CD14-positive monocyte (primary cell): ENCODE measurements at regions not wholly inside any gene's neighbourhood (a gene's known extent, or its start where the extent isn't known, plus 50 kb on each side); places are given as distances from the start of the nearest gene placed in this dataset.

ENCODE experiments used
- DNase-seq, 3 donors: peaks; one replicate each; pipeline ENCODE4 v3.0.0-alpha.2; 2011 to 2022
- H2AFZ ChIP-seq: 2 replicates; pipeline ENCODE4 v1.6.0; 2012; ENCODE audit warnings: mild to moderate bottlenecking, low read depth, low read length, inconsistent platforms; ENCODE audit not compliant: insufficient read depth, poor library complexity, severe bottlenecking
- H3K27ac ChIP-seq, 2 donors: 1 replicate in 1 of 2; 2 replicates in 1 of 2; pipeline ENCODE4 v1.5.1; 2012 to 2013; ENCODE audit warnings: low read length in 2 of 2, control low read depth in 1 of 2, inconsistent platforms in 1 of 2, low read depth in 1 of 2, mild to moderate bottlenecking in 1 of 2
- H3K27me3 ChIP-seq, 2 donors: one replicate each; pipeline versions ENCODE4 v1.6.0 to v1.6.1; 2011 to 2013; ENCODE audit warnings: low read length in 2 of 2; ENCODE audit not compliant: control insufficient read depth in 2 of 2, insufficient read depth in 2 of 2
- H3K36me3 ChIP-seq, 2 donors: replicated peaks in 1 of 2; 1 replicate in 1 of 2; 2 replicates in 1 of 2; pipeline versions ENCODE4 v1.5.1 to v1.6.1; 2012 to 2013; ENCODE audit warnings: low read length in 2 of 2, control low read depth in 1 of 2, inconsistent platforms in 1 of 2, mild to moderate bottlenecking in 1 of 2; ENCODE audit not compliant: insufficient read depth in 2 of 2, control insufficient read depth in 1 of 2
- H3K4me1 ChIP-seq, 2 donors: 1 replicate in 1 of 2; 2 replicates in 1 of 2; pipeline versions ENCODE4 v1.5.1 to v1.6.1; 2012 to 2013; ENCODE audit warnings: low read length in 2 of 2, control low read depth in 1 of 2, inconsistent platforms in 1 of 2, mild to moderate bottlenecking in 1 of 2, moderate library complexity in 1 of 2; ENCODE audit not compliant: insufficient read depth in 2 of 2, control insufficient read depth in 1 of 2
- H3K4me2 ChIP-seq: replicated peaks from 2 replicates; pipeline ENCODE3; 2012; ENCODE audit warnings: low read length, moderate library complexity, mild to moderate bottlenecking; ENCODE audit not compliant: poor library complexity, severe bottlenecking; ENCODE audit errors: extremely low read depth
- H3K4me3 ChIP-seq, 3 experiments: fragments of 200-600 bp in 1 of 3; sonication (generic) in 1 of 3; replicated peaks in 1 of 3; 1 replicate in 2 of 3; 2 replicates in 1 of 3; pipeline ENCODE4 v1.5.1; 2011 to 2013; ENCODE audit warnings: low read length in 3 of 3, mild to moderate bottlenecking in 3 of 3, control low read depth in 2 of 3, low read depth in 2 of 3, inconsistent platforms in 1 of 3, moderate library complexity in 1 of 3
- H3K79me2 ChIP-seq: 2 replicates; pipeline ENCODE4 v1.6.0; 2012; ENCODE audit warnings: mild to moderate bottlenecking, control low read depth, inconsistent platforms, low read length, moderate library complexity; ENCODE audit not compliant: insufficient read depth
- H3K9ac ChIP-seq: 2 replicates; pipeline ENCODE4 v1.6.0; 2017; ENCODE audit warnings: low read length, mild to moderate bottlenecking; ENCODE audit not compliant: insufficient read depth, poor library complexity, severe bottlenecking
- H3K9me3 ChIP-seq, 2 donors: replicated peaks in 1 of 2; 1 replicate in 1 of 2; 2 replicates in 1 of 2; pipeline versions ENCODE4 v1.5.1 to v1.6.1; 2012 to 2013; ENCODE audit warnings: low read length in 2 of 2, control low read depth in 1 of 2; ENCODE audit not compliant: control insufficient read depth in 1 of 2, insufficient read depth in 1 of 2
- H4K20me1 ChIP-seq: 2 replicates; pipeline ENCODE4 v1.6.0; 2012; ENCODE audit warnings: mild to moderate bottlenecking, low read length, control low read depth, moderate library complexity; ENCODE audit not compliant: insufficient read depth
- H3K27ac Mint-ChIP-seq, 7 donors: one replicate each; pipeline ENCODE4 v1.8.0; 2020; ENCODE audit warnings: mild to moderate bottlenecking in 7 of 7, mixed read lengths in 7 of 7, moderate library complexity in 6 of 7, inconsistent platforms in 2 of 7
- H3K27me3 Mint-ChIP-seq, 3 donors: one replicate each; pipeline ENCODE4 v1.8.0; 2021 to 2022; ENCODE audit warnings: low read depth in 3 of 3, mild to moderate bottlenecking in 3 of 3, mixed read lengths in 3 of 3, moderate library complexity in 3 of 3, inconsistent platforms in 1 of 3
- H3K36me3 Mint-ChIP-seq, 2 donors: one replicate each; pipeline ENCODE4 v1.8.0; 2020; ENCODE audit warnings: mixed read lengths in 2 of 2, inconsistent platforms in 1 of 2, mild to moderate bottlenecking in 1 of 2
- H3K4me1 Mint-ChIP-seq: one replicate; pipeline ENCODE4 v1.8.0; 2020; ENCODE audit warnings: mild to moderate bottlenecking, mixed read lengths
- H3K4me3 Mint-ChIP-seq, 2 donors: one replicate each; pipeline ENCODE4 v1.8.0; 2020; ENCODE audit warnings: mild to moderate bottlenecking in 2 of 2, mixed read lengths in 2 of 2, moderate library complexity in 1 of 2
- H3K9me3 Mint-ChIP-seq, 7 donors: one replicate each; pipeline ENCODE4 v1.8.0; 2020 to 2022; ENCODE audit warnings: mixed read lengths in 7 of 7, mild to moderate bottlenecking in 6 of 7, moderate library complexity in 6 of 7, inconsistent platforms in 2 of 7
- CTCF ChIP-seq: fragments of 200-600 bp; IDR thresholded peaks from one replicate; pipeline ENCODE4 v1.8.0; 2022; ENCODE audit warnings: antibody characterized with exemption, mild to moderate bottlenecking
- WGBS: methylation state at CpG from one replicate; pipeline ENCODE4 v1.1.5; 2013; ENCODE audit warnings: missing lambda C conversion rate; ENCODE audit not compliant: insufficient coverage; 5-methylcytosine and 5-hydroxymethylcytosine counted together
- intact Hi-C, 2 donors: fragments of 100-400 bp; cut with micrococcal nuclease; formaldehyde crosslinking; loops; one replicate each; pipeline versions ENCODE4 v1.15.0 to v1.15.1; 2023

DNA sequence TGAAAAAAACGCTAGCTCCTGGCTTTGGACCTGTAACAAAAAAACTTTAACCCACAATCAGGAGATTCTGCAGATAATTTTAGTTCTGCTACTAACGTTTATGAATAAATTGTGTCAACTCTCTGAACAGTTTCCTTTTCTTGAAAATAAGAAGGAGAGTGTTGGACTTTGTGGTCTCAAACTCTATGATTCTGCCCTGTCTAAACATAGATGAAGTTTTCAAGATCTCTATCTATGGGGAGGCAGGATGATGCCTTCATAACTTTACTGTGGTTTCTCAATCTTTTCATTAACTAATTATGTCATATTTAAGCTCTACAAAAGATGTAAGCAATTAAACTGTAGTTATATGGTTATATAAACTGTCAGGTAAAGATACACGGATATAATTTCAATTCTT lies 162.0 kb downstream of the REEP3 start:
- peaks cover 7% of the 10 kb centered on the region for H3K4me1 Mint-ChIP-seq
- no peak for DNase-seq
- no peak overlapping the region for H3K4me3 ChIP-seq
- 33% methylated on average over 1 of the region's 3 CpGs for WGBS
- H3K36me3 ChIP-seq = no peaks in the 10 kb centered on the region
- no peaks in the 10 kb centered on the region for H3K27me3 ChIP-seq
- H3K4me1 ChIP-seq = no peaks in the 10 kb centered on the region
- no peaks in the 10 kb centered on the region for H3K79me2 ChIP-seq
- no peak overlapping the region for H3K9ac ChIP-seq
- H3K27me3 Mint-ChIP-seq = peaks cover 0 to 6% (median 2%) of the 10 kb centered on the region in 3 donors
- H3K36me3 Mint-ChIP-seq = no peaks in the 10 kb centered on the region
- TF ChIP-seq CTCF = no peak
- intact Hi-C loops = no loop called here
- H3K4me3 Mint-ChIP-seq = no peak overlapping the region
- no peak overlapping the region for H3K27ac Mint-ChIP-seq
- H3K9me3 ChIP-seq = no peaks in the 10 kb centered on the region
- H2AFZ ChIP-seq = no peak overlapping the region
- no peak overlapping the region for H3K4me2 ChIP-seq
- no peak overlapping the region for H3K27ac ChIP-seq
- H4K20me1 ChIP-seq = no peaks in the 10 kb centered on the region
- peaks cover 0 to 3% (median 0%) of the 10 kb centered on the region in 7 donors for H3K9me3 Mint-ChIP-seq

GRCh38 chr10:63683686-63684085 lies 162.5 kb downstream of the REEP3 start:
- Histone ChIP-seq H3K27me3 (no peaks in the 10 kb centered on the region), H3K36me3 (no peaks in the 10 kb centered on the region), H3K4me1 (no peaks in the 10 kb centered on the region), H4K20me1 (no peaks in the 10 kb centered on the region), H2AFZ (no peak overlapping the region), H3K79me2 (no peaks in the 10 kb centered on the region), H3K9me3 (no peaks in the 10 kb centered on the region), H3K9ac (no peak overlapping the region), H3K4me2 (no peak overlapping the region), H3K27ac (no peak overlapping the region), H3K4me3 (no peak overlapping the region)
- Mint-ChIP-seq H3K4me3 (no peak overlapping the region), H3K36me3 (no peaks in the 10 kb centered on the region), H3K27ac (no peak overlapping the region), H3K27me3 (peaks cover 0 to 6% (median 2%) of the 10 kb centered on the region in 3 donors), H3K9me3 (peaks cover 0 to 3% (median 0%) of the 10 kb centered on the region in 7 donors), H3K4me1 (peaks cover 7% of the 10 kb centered on the region)
- intact Hi-C loops = no loop called here
- no peak for DNase-seq
- TF ChIP-seq CTCF = no peak
- WGBS = 95% methylated on average over 6 of the region's 9 CpGs
